Stimulated activated naive CD8-positive, alpha-beta T cell treated with anti-CD3 and anti-CD28 coated beads, Interleukin-15, Interleukin-2, amounts not matched to agents 100 U/mL and 50 U/mL, for 24 hours (primary cell): ENCODE measurements at regions not wholly inside any gene's neighbourhood (a gene's known extent, or its start where the extent isn't known, plus 50 kb on each side); places are given as distances from the start of the nearest gene placed in this dataset.

Source experiments
- ATAC-seq: fragments of 150-1000 bp; cut with Tn5 transposase; one replicate; pipeline ENCODE4 v1.10.0; 2021
- DNase-seq: peaks from one replicate; pipeline ENCODE4 v3.0.0; 2021

GRCh38 chr22:34992672-34993071 lies 73.3 kb upstream of the ISX start:
- DNase-seq (no peak), ATAC-seq (no peak)

- ATAC-seq (no peak), DNase-seq (no peak)
Observed at GRCh38 chr22:34993548-34993947, 72.4 kb upstream of the ISX start.

GRCh38 chr22:34997633-34998299 lies 68.2 kb upstream of the ISX start:
- no peak for DNase-seq
- no peak for ATAC-seq

GRCh38 chr22:34998921-34999320 lies 67.0 kb upstream of the ISX start:
- ATAC-seq, result no peak
- no peak for DNase-seq

- DNase-seq (no peak), ATAC-seq (no peak)
Observed at GRCh38 chr22:35008213-35008612, 57.7 kb upstream of the ISX start.

- DNase-seq (no peak), ATAC-seq (no peak)
Observed at GRCh38 chr22:35010543-35010942, 55.4 kb upstream of the ISX start.

GRCh38 chr22:35014812-35015211 lies 51.1 kb upstream of the ISX start:
- DNase-seq (no peak), ATAC-seq (no peak)
